Liver (tissue), 8 donors: ENCODE measurements at regions not wholly inside any gene's neighbourhood (a gene's known extent, or its start where the extent isn't known, plus 50 kb on each side); places are given as distances from the start of the nearest gene placed in this dataset.
"Not testable (repeated sequence)": the region's sequence is repeated elsewhere in the genome, so short reads cannot be mapped to it uniquely, and the experiment has no call there.

Experiments
- DNase-seq: peaks from one replicate; pipeline ENCODE4 v3.0.0-alpha.2; 2017; ENCODE audit warnings: low spot score
- H3K27ac ChIP-seq, 2 donors: one replicate each; pipeline ENCODE4 v1.7.0; 2013; ENCODE audit warnings: inconsistent platforms in 2 of 2, low read length in 2 of 2, control low read depth in 1 of 2, low read depth in 1 of 2, mild to moderate bottlenecking in 1 of 2
- H3K27me3 ChIP-seq, 4 donors: one replicate each; pipeline versions ENCODE4 v1.6.1 to v1.7.0; 2013; ENCODE audit warnings: low read length in 3 of 4, inconsistent platforms in 1 of 4, mild to moderate bottlenecking in 1 of 4, moderate library complexity in 1 of 4; ENCODE audit not compliant: control insufficient read depth in 4 of 4, insufficient read depth in 4 of 4
- H3K36me3 ChIP-seq, 4 donors: one replicate each; pipeline versions ENCODE4 v1.6.1 to v1.7.0; 2013; ENCODE audit warnings: low read length in 3 of 4, mild to moderate bottlenecking in 3 of 4, low read depth in 1 of 4, moderate library complexity in 1 of 4; ENCODE audit not compliant: control insufficient read depth in 4 of 4, insufficient read depth in 3 of 4
- H3K4me1 ChIP-seq, 4 donors: one replicate each; pipeline versions ENCODE4 v1.6.1 to v1.7.0; 2013; ENCODE audit warnings: low read length in 3 of 4, mild to moderate bottlenecking in 3 of 4, moderate library complexity in 1 of 4; ENCODE audit not compliant: control insufficient read depth in 4 of 4, insufficient read depth in 4 of 4
- H3K4me3 ChIP-seq, 3 donors: one replicate each; pipeline versions ENCODE4 v1.6.1 to v1.7.0; 2013; ENCODE audit warnings: low read length in 3 of 3, control low read depth in 1 of 3, low read depth in 1 of 3, mild to moderate bottlenecking in 1 of 3
- H3K9ac ChIP-seq, 2 donors: one replicate each; pipeline ENCODE4 v1.7.0; 2013; ENCODE audit warnings: low read length in 2 of 2, mild to moderate bottlenecking in 2 of 2, moderate library complexity in 2 of 2, control low read depth in 1 of 2, low read depth in 1 of 2
- H3K9me3 ChIP-seq, 4 donors: one replicate each; pipeline versions ENCODE4 v1.6.1 to v1.7.0; 2013; ENCODE audit warnings: low read length in 3 of 4; ENCODE audit not compliant: control insufficient read depth in 4 of 4
- FOXA1 ChIP-seq: IDR thresholded peaks from 2 replicates; pipeline ENCODE4 v1.6.1; 2016; ENCODE audit warnings: antibody characterized with exemption
- HNF4A ChIP-seq, 2 donors: conservative IDR thresholded peaks; 2 replicates each; pipeline ENCODE4 v1.6.1; 2016; ENCODE audit warnings: antibody characterized with exemption in 2 of 2, mild to moderate bottlenecking in 2 of 2
- JUND ChIP-seq, 2 donors: IDR thresholded peaks; 2 replicates each; pipeline ENCODE4 v1.6.1; 2016; ENCODE audit warnings: antibody characterized with exemption in 2 of 2
- RAD21 ChIP-seq, 2 donors: IDR thresholded peaks; 2 replicates each; pipeline ENCODE4 v1.6.1; 2016; ENCODE audit warnings: antibody characterized with exemption in 2 of 2, mild to moderate bottlenecking in 2 of 2
- TAF1 ChIP-seq: conservative IDR thresholded peaks from 2 replicates; pipeline ENCODE4 v1.6.1; 2016; ENCODE audit warnings: antibody characterized with exemption, mild to moderate bottlenecking
- YY1 ChIP-seq: IDR thresholded peaks from 2 replicates; pipeline ENCODE4 v1.6.1; 2016; ENCODE audit warnings: antibody characterized with exemption, mild to moderate bottlenecking
- WGBS: extraction: QIAGEN DNeasy Blood & Tissue Kit; methylation state at CpG from one replicate; pipeline ENCODE4 v1.1.7; 2013; 5-methylcytosine and 5-hydroxymethylcytosine counted together
- TF ChIP-seq, protein P1 (sequence below): fragments of 150-350 bp; IDR thresholded peaks from 2 replicates; pipeline ENCODE4 v1.5.1; 2017; ENCODE audit warnings: improper control_type of control experiment, low read depth, low read length; ENCODE audit not compliant: missing input control
- TF ChIP-seq, protein P2 (sequence below): IDR thresholded peaks from 2 replicates; pipeline ENCODE4 v1.6.1; 2016; ENCODE audit warnings: antibody characterized with exemption, mild to moderate bottlenecking
- TF ChIP-seq, protein P3 (sequence below): IDR thresholded peaks from 2 replicates; pipeline ENCODE4 v1.6.1; 2016; ENCODE audit warnings: antibody characterized with exemption
- TF ChIP-seq, protein P4 (sequence below): IDR thresholded peaks from 2 replicates; pipeline ENCODE4 v1.6.1; 2016; ENCODE audit warnings: antibody characterized with exemption
- TF ChIP-seq, protein P5 (sequence below): IDR thresholded peaks from 2 replicates; pipeline ENCODE4 v1.6.1; 2016; ENCODE audit warnings: antibody characterized with exemption
- donor health status: healthy.
- donor health status: healthy.
- donor health status: healthy.
- donor health status: healthy.
- donor health status: healthy.

DNA sequence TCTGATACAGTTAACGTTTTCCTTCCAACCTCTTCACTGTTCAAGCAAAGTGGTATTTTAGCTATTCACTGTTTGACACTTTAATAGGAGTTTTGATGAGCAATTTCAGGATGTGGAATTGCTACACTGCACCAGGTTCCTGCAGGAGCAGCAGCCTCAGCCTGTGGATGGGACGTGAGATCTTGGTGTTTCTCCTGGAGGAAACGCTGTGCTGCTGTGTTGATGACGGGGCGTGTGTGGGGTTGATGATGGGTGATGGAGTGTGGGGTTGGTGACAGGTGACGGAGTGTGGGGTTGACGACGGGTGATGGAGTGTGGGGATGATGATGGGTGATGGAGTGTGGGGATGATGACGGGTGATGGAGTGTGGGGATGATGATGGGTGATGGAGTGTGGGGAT, 98.9 kb downstream of the RTP5 start:
- Histone ChIP-seq H3K4me3 (no peak overlapping the region), H3K9me3 (no peaks in the 10 kb centered on the region), H3K27ac (no peak overlapping the region), H3K27me3 (no peaks in the 10 kb centered on the region), H3K4me1 (no peaks in the 10 kb centered on the region), H3K9ac (no peak overlapping the region), H3K36me3 (peaks cover 0 to 2% (median under 1%) of the 10 kb centered on the region in 4 donors)
- no peak for DNase-seq
- WGBS = 98% methylated on average over 9 of the region's 9 CpGs
- TF ChIP-seq RAD21 (IDR thresholded peaks at IDR 0.05) (no peak), FOXA1 (no peak), TAF1 (no peak), JUND (IDR thresholded peaks at IDR 0.05) (no peak), HNF4A (conservative IDR thresholded peaks at IDR 0.05) (no peak), YY1 (no peak)
- TF ChIP-seq, protein P1, sequence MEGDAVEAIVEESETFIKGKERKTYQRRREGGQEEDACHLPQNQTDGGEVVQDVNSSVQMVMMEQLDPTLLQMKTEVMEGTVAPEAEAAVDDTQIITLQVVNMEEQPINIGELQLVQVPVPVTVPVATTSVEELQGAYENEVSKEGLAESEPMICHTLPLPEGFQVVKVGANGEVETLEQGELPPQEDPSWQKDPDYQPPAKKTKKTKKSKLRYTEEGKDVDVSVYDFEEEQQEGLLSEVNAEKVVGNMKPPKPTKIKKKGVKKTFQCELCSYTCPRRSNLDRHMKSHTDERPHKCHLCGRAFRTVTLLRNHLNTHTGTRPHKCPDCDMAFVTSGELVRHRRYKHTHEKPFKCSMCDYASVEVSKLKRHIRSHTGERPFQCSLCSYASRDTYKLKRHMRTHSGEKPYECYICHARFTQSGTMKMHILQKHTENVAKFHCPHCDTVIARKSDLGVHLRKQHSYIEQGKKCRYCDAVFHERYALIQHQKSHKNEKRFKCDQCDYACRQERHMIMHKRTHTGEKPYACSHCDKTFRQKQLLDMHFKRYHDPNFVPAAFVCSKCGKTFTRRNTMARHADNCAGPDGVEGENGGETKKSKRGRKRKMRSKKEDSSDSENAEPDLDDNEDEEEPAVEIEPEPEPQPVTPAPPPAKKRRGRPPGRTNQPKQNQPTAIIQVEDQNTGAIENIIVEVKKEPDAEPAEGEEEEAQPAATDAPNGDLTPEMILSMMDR = no peak
- TF ChIP-seq, protein P2, sequence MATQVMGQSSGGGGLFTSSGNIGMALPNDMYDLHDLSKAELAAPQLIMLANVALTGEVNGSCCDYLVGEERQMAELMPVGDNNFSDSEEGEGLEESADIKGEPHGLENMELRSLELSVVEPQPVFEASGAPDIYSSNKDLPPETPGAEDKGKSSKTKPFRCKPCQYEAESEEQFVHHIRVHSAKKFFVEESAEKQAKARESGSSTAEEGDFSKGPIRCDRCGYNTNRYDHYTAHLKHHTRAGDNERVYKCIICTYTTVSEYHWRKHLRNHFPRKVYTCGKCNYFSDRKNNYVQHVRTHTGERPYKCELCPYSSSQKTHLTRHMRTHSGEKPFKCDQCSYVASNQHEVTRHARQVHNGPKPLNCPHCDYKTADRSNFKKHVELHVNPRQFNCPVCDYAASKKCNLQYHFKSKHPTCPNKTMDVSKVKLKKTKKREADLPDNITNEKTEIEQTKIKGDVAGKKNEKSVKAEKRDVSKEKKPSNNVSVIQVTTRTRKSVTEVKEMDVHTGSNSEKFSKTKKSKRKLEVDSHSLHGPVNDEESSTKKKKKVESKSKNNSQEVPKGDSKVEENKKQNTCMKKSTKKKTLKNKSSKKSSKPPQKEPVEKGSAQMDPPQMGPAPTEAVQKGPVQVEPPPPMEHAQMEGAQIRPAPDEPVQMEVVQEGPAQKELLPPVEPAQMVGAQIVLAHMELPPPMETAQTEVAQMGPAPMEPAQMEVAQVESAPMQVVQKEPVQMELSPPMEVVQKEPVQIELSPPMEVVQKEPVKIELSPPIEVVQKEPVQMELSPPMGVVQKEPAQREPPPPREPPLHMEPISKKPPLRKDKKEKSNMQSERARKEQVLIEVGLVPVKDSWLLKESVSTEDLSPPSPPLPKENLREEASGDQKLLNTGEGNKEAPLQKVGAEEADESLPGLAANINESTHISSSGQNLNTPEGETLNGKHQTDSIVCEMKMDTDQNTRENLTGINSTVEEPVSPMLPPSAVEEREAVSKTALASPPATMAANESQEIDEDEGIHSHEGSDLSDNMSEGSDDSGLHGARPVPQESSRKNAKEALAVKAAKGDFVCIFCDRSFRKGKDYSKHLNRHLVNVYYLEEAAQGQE = no peak
- TF ChIP-seq, protein P3, sequence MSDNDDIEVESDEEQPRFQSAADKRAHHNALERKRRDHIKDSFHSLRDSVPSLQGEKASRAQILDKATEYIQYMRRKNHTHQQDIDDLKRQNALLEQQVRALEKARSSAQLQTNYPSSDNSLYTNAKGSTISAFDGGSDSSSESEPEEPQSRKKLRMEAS = no peak
- TF ChIP-seq, protein P4, sequence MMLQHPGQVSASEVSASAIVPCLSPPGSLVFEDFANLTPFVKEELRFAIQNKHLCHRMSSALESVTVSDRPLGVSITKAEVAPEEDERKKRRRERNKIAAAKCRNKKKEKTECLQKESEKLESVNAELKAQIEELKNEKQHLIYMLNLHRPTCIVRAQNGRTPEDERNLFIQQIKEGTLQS = no peak
- TF ChIP-seq, protein P5, sequence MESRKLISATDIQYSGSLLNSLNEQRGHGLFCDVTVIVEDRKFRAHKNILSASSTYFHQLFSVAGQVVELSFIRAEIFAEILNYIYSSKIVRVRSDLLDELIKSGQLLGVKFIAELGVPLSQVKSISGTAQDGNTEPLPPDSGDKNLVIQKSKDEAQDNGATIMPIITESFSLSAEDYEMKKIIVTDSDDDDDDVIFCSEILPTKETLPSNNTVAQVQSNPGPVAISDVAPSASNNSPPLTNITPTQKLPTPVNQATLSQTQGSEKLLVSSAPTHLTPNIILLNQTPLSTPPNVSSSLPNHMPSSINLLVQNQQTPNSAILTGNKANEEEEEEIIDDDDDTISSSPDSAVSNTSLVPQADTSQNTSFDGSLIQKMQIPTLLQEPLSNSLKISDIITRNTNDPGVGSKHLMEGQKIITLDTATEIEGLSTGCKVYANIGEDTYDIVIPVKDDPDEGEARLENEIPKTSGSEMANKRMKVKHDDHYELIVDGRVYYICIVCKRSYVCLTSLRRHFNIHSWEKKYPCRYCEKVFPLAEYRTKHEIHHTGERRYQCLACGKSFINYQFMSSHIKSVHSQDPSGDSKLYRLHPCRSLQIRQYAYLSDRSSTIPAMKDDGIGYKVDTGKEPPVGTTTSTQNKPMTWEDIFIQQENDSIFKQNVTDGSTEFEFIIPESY = no peak

DNA sequence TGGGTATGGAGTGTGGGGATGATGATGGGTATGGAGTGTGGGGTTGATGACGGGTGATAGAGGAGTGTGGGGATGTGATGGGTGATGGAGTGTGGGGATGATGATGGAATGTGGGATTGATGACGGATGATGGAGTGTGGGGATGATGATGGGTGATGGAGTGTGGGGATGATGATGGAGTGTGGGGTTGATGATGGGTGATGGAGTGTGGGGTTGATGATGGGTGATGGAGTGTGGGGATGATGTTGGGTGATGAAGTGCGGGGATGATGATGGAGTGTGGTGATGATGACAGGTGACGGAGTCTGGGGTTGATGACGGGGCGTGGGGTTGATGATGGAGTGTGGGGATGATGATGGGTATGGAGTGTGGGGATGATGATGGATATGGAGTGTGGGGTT, 99.7 kb downstream of the RTP5 start:
- not testable (repeated sequence) for H3K27me3 ChIP-seq, H3K4me3 ChIP-seq, DNase-seq, H3K36me3 ChIP-seq, H3K9me3 ChIP-seq, H3K4me1 ChIP-seq, H3K9ac ChIP-seq, H3K27ac ChIP-seq
- 99% methylated on average over 6 of the region's 6 CpGs for WGBS
